HG03175 (cell line): ENCODE measurements at regions not wholly inside any gene's neighbourhood (a gene's known extent, or its start where the extent isn't known, plus 50 kb on each side); places are given as distances from the start of the nearest gene placed in this dataset.

Source experiments
- ATAC-seq: cut with Tn5 transposase; IDR thresholded peaks from one replicate; pipeline ENCODE4 v1.9.1; 2021; ENCODE audit warnings: mild to moderate bottlenecking, moderate library complexity; ENCODE audit not compliant: unreplicated experiment

GRCh38 chr12:92471551-92471950 is 231.2 kb upstream of the PLEKHG7 start:
- peak; percentile 50 for ATAC-seq

DNA sequence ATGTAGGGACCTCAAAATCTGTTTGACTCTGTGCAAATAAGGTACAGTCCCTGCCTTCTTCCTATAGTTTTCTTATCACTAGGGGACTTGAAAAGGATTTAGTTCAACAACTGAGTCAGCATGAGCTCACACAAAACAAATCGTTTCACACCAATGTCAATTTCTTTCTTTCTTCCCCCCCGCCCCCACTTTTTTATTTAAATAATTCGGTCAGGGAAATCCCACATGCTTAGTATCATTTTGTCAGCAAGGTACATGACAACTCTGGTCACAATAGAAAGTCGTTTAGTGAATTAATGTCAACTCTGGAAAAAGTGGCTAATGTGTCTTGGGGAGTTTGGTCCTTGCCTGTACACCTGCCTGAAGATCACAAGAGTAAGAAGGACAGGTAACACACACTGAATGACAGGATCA is 232.2 kb upstream of the PLEKHG7 start:
- no peak for ATAC-seq

GRCh38 chr12:92469837-92470236 is 233.0 kb upstream of the PLEKHG7 start:
- ATAC-seq = no peak

DNA sequence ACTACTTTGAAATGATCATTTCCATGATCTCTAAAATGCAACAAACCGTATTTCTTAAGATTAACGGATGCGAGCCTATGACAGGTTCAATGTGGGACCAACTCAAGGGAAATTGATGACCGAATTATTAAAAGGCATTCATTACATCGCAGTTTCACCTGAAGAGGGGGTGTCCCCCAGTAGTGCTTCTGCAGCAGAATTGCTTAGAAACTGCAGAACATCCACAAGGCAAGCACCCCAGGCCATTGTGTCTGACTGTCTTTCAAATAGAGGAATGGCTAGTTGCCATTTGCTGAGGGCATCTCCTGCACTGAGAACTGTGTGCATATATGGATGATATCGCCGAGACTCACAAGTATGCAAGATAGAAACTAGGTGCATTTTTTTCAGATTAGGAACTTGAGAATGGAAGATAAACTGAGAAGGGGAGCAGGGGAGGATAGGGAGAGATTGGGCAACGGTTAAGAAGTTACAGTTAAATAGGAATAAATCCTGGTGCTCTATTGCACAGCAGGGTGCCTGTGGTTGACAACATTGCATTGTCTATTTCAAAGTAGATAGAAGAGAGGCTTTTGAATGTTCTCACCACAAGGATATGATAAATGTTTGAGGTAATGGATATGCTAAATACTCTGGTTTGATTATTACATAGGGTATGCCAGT is 234.3 kb upstream of the PLEKHG7 start:
- ATAC-seq = no peak

- ATAC-seq = no peak
Observed at GRCh38 chr12:92467886-92468285, 234.9 kb upstream of the PLEKHG7 start.

GRCh38 chr12:92466391-92467305 is 236.1 kb upstream of the PLEKHG7 start:
- ATAC-seq = peak; percentile 45

DNA sequence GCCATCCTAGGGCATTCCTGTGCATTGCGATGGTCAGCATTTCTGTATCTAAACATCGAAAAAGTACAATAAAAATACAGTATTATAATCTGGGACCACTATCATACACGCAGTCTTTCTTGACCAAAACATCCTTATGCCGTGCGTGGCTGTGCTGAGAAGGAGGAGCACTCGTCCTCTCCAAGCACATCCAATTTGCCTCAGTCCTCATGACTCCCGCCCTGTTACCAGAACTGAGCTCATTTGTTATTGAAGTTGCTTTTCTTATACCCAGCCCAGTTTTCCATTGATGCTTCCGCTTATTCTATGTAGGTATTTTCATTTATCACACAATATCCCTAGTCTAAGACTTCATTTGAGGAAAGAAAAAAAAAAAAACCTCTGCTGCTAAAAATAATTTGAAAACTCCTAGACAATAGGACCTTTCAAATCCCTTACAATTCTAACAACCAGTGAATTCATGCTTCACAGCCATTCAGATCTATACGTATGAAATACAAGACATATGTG is 236.9 kb upstream of the PLEKHG7 start:
- no peak for ATAC-seq

DNA sequence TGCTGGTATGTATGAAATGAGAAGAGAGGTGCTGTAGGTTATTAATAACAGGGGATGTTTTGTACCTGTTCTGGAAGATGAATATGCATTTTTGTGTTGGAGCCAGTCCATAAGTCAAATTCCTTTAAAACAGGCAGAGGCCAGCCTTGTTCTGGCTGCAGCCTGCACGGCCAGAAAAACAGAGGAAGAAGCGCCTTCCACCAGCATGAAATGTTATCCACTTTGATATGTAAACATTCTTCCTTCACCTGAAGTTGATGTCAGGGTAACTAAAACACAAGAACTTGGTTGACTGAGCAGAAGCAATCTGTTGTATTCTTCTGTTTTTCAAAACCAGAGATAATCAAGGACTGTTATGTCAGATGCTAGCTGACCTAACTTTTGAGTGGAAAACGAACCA is 237.9 kb upstream of the PLEKHG7 start:
- no peak for ATAC-seq

- no peak for ATAC-seq
Observed at GRCh38 chr12:92463171-92463570, 239.6 kb upstream of the PLEKHG7 start.

DNA sequence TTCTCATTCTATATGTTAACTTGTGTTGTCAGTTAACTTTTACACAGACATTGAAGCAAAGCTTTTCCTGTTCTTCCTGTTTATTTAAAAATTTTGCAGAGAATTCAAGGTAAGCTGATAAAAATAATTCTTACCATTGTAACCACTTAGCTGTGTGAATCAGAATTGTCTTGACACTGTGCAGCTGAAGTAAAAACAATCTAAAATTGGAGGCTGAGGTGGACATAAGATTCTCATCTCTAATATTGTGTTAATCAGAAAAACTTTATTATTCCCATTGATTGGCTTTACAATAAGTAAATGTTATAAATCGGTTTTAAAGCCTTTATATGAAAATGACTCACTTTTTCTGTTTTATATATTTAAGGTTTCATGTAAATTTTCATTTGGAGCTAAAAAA is 240.3 kb upstream of the PLEKHG7 start:
- ATAC-seq = no peak

DNA sequence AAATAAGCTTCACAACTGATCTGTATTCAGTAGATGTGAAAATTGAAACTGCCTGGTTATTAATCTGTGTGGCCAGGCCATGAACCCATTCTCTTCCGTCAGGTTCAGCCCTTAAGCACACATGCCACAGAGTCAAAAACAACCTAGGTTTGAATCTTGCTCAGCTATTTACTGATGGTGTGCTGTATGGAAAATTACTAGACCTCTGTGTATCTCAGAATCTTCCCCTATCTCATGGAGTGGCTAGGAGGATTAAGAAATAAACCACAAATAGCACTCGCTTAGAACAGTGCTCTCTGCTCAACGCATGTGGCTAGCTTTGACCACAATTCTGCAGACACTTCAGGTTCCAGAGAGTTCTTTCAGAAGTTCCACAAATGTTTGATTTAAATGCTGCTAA is 240.7 kb upstream of the PLEKHG7 start:
- ATAC-seq = peak; percentile 80

- no peak for ATAC-seq
Observed at GRCh38 chr12:92459850-92460249, 242.9 kb upstream of the PLEKHG7 start.

DNA sequence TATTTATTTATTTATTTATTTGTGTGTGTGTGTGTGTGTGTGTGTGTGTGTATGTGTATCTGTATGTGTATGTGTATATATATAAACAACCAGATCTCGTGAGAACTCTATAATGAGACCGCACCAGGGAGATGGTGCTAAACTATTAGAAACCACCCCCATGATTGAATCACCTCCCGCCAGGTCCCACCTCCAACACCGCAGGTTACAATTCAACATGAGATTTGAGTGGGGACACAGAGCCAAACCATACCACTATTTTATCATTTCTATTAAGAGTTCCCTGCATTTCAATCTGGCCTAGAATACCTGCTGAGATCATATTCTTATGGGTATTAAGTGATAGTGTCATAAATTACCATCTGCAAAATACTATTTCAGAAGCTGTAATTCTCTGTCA is 243.8 kb upstream of the PLEKHG7 start:
- ATAC-seq = no peak

GRCh38 chr12:92457458-92458180 is 245.2 kb upstream of the PLEKHG7 start:
- ATAC-seq = no peak

DNA sequence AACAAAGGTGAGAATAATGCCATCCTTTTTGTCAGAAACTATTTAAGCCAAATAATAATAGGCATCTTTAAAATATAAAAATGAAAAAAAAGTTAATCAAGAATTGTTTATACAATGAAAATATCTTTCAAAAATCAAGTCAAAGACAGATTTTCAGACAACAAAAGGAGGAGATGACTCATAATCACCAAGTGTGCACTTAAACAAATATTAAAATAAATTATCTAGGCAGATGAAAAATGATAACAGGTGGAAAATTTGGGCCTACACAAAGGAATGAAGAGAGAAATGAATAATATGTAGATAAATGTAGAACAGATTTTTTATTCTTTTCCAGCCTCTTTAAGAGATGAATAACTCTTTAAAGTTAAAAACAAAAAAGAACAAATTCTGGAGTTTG is 250.0 kb upstream of the PLEKHG7 start:
- ATAC-seq = no peak

DNA sequence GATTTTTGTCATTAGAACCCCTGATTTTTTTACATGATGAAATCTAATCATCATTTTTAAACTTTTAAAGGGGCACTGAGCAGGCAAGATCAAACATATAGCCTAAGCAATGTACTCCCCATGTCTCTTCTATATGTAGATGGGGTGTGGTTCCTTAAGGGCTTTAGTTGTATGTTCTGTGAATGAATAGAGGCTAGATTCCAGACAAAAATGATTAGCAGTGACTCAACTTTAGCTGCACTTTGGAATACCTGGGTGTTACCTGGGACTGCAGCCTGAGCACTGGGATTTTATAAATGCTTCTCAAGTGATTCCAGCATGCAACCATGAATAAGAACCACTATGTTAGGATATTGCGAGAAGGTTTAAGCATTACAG is 256.7 kb upstream of the PLEKHG7 start:
- peak; percentile 15 for ATAC-seq

- peak; percentile 84 for ATAC-seq
Observed at GRCh38 chr12:92445253-92446082, 257.3 kb upstream of the PLEKHG7 start.

GRCh38 chr12:92444763-92445162 is 258.0 kb upstream of the PLEKHG7 start:
- peak; percentile 45 for ATAC-seq

DNA sequence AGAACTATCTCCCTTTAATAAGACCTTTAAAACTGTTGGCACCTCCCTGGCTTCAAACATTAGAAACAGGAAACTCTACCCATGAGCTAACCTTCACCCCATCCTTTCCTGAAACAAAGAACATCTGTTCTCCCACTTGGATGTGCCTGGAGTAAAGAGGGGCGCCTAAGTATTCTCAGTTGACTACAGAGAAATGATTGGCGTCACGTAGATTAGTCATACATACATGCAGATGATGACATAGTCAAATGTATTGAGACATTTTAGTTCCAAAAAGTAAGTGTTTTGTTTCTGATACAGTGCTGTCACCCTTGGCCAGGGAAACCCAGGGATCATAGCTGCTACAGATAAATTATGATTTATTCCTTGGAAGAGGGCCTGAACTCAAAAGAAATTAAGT is 260.0 kb upstream of the PLEKHG7 start:
- no peak for ATAC-seq

- ATAC-seq = no peak
Observed at GRCh38 chr12:92440072-92440471, 262.7 kb upstream of the PLEKHG7 start.

DNA sequence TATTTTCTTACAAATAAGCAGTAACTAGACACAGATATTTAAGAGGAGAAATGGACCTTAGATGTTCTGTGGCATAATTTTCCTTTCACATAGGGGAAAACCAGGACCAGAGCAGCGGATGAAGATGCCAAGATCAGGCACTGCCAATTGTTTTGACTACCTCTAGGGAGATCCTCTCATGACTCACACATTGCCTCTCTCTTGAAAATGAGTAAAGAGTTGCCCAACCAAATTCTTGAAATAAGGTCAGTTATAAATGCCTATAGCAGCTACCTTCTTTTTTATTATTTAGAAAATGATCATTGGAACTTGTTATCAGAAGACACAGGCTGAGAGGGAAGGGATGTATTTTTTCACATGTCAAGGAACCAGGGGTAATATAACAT is 263.4 kb upstream of the PLEKHG7 start:
- no peak for ATAC-seq
